Adipocyte (in vitro differentiated cells): ENCODE measurements at regions not wholly inside any gene's neighbourhood (a gene's known extent, or its start where the extent isn't known, plus 50 kb on each side); places are given as distances from the start of the nearest gene placed in this dataset.
"Not testable (repeated sequence)": the region's sequence is repeated elsewhere in the genome, so short reads cannot be mapped to it uniquely, and the experiment has no call there.

ENCODE experiments used
- DNase-seq: peaks from one replicate; pipeline ENCODE4 v3.0.0-alpha.2; 2015; ENCODE audit warnings: low read depth
- H3K27me3 ChIP-seq: replicated peaks from 2 replicates; pipeline ENCODE4 v1.7.0; 2013; ENCODE audit warnings: mild to moderate bottlenecking, low read length, moderate library complexity; ENCODE audit not compliant: control insufficient read depth, insufficient read depth
- H3K36me3 ChIP-seq: 2 replicates; pipeline ENCODE4 v1.7.0; 2013; ENCODE audit warnings: low read length, mild to moderate bottlenecking, moderate library complexity; ENCODE audit not compliant: control insufficient read depth, insufficient read depth, severe bottlenecking
- H3K4me1 ChIP-seq: 2 replicates; pipeline ENCODE4 v1.7.0; 2013; ENCODE audit warnings: mild to moderate bottlenecking, low read length, moderate library complexity; ENCODE audit not compliant: control insufficient read depth, insufficient read depth
- H3K4me3 ChIP-seq: 2 replicates; pipeline ENCODE4 v1.7.0; 2013; ENCODE audit warnings: mild to moderate bottlenecking, low read length, moderate library complexity
- H3K9ac ChIP-seq: 2 replicates; pipeline ENCODE4 v1.7.0; 2013; ENCODE audit warnings: mild to moderate bottlenecking, low read length, moderate library complexity
- H3K9me3 ChIP-seq: 2 replicates; pipeline ENCODE4 v1.7.0; 2013; ENCODE audit warnings: mild to moderate bottlenecking, low read length, moderate library complexity; ENCODE audit not compliant: control insufficient read depth

GRCh38 chr1:149234926-149235914, 131.9 kb upstream of the NBPF9 start:
- not testable (repeated sequence) for H3K4me1 ChIP-seq, H3K36me3 ChIP-seq, H3K27me3 ChIP-seq, DNase-seq, H3K9me3 ChIP-seq, H3K4me3 ChIP-seq, H3K9ac ChIP-seq

- H3K9ac ChIP-seq, H3K27me3 ChIP-seq, H3K9me3 ChIP-seq, H3K36me3 ChIP-seq, DNase-seq, H3K4me1 ChIP-seq, H3K4me3 ChIP-seq: not testable (repeated sequence)
Observed at GRCh38 chr1:149237515-149237914, 134.2 kb upstream of the NBPF9 start.

DNA sequence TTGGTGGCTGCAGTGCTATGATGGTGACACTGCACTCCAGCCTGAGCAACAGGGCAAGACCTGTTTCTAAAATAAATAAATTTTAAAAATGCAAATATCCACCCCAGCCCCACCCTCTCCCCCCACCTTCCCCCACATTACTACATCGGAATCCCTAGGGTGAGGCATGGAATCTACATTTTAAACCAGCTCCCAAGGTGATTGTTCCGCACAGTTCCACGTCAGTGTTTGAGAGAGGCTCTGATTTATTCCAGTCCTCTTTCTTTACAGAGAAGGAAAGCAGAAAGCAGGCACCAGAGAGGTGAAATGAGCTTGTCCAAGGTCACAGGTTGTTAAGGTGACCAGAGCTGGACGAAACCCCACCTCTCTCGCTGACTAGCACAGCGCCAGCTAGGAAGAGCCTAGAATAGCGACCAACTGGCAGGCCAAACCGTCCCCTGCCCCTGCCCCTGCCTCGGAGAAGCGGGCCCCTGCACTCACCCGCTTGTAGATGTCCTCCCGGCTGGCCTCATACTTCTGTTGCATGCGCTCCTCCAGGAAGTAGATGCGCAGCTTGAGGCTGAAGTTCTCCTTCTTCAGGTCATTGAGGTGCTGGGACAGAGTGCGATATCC, 136.7 kb upstream of the NBPF9 start:
- not testable (repeated sequence) for DNase-seq, H3K36me3 ChIP-seq, H3K27me3 ChIP-seq, H3K9ac ChIP-seq, H3K4me3 ChIP-seq, H3K4me1 ChIP-seq, H3K9me3 ChIP-seq

DNA sequence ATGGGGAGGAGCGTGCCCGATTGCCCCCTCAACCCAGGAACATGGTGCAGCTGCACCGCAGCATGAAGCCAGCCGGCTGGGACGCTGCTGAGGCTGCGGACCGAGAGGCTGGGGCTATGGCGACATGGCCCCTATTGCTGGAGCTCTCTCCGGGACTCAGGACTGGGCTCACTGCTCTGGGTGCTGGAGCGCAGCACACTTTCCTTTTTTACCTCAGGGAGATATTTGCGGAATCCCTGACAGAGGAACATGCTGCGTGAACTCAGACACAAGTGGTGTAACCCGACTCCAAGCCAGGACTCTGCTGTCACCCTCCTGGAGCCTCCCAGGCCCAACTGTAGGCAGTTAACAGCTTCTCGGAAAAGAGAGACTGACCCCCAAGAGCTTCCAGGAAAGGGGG, 137.2 kb upstream of the NBPF9 start:
- not testable (repeated sequence) for H3K9me3 ChIP-seq, H3K27me3 ChIP-seq, H3K4me3 ChIP-seq, DNase-seq, H3K4me1 ChIP-seq, H3K9ac ChIP-seq, H3K36me3 ChIP-seq

DNA sequence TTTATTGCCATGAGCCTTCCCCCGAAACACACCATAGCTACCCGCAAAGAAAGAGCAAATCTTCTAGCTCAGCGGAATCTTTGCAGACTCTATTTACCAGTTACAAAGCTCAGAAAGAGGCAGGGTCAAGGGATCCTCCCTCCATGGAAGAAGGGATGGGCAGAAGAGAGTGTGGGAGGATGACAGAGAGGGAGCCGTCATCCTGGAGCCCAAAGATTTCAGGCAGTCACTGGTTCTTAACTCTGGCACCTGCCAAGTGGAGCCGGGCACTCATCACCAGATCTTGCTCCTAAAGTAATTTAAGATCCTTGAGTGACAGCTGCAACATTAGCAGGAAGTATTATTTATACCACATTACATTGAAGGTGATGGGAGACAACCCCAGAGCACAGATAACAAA, 137.9 kb upstream of the NBPF9 start:
- not testable (repeated sequence) for H3K4me3 ChIP-seq, H3K27me3 ChIP-seq, H3K9me3 ChIP-seq, DNase-seq, H3K9ac ChIP-seq, H3K4me1 ChIP-seq, H3K36me3 ChIP-seq

GRCh38 chr1:149243572-149243971, 140.2 kb upstream of the NBPF9 start:
- H3K9ac ChIP-seq, DNase-seq, H3K36me3 ChIP-seq, H3K27me3 ChIP-seq, H3K9me3 ChIP-seq, H3K4me3 ChIP-seq, H3K4me1 ChIP-seq: not testable (repeated sequence)

DNA sequence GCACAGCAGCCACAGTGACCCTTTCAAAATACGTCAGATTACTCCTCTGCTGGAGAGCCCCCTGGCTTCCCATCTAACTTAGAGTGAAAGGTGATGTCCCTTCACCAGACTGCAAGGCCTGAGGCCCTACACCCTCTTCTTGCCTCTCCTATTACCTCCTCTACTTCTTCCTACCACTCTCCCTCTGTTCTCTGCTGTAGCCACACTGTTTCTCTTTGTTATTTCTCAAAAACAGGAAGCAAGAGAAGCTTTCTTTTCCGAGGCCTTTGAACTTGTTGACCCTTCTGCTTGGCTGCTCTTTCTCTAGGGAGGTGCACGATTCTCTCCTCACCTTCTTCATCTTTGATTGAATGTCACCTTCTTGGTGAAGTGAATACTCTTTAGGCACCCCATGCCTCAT, 141.3 kb upstream of the NBPF9 start:
- not testable (repeated sequence) for H3K36me3 ChIP-seq, H3K9ac ChIP-seq, H3K4me1 ChIP-seq, DNase-seq, H3K27me3 ChIP-seq, H3K9me3 ChIP-seq, H3K4me3 ChIP-seq

DNA sequence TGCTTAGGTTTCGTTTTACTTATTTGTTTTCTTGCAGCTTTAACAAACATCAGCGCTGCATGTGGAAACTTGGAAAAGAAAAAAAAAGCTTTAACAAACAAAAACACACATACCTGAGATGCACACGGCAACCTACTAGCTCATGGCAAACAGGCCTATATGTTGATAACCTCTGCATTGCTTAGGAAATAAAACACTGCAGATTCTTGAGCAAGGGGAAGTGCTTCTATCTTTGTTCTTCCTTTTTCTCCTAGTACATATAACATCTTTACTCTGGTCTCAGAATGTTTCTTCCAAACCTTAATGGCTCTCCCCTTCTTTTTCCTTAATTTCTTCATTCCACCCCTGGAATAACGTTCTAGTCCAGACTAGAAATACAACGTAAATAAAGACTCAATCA, 142.9 kb upstream of the NBPF9 start:
- not testable (repeated sequence) for H3K27me3 ChIP-seq, H3K4me1 ChIP-seq, H3K9ac ChIP-seq, H3K4me3 ChIP-seq, H3K9me3 ChIP-seq, DNase-seq, H3K36me3 ChIP-seq

- H3K9me3 ChIP-seq, H3K36me3 ChIP-seq, H3K9ac ChIP-seq, H3K4me3 ChIP-seq, DNase-seq, H3K27me3 ChIP-seq, H3K4me1 ChIP-seq: not testable (repeated sequence)
Observed at GRCh38 chr1:149248610-149249009, 145.3 kb upstream of the NBPF9 start.

DNA sequence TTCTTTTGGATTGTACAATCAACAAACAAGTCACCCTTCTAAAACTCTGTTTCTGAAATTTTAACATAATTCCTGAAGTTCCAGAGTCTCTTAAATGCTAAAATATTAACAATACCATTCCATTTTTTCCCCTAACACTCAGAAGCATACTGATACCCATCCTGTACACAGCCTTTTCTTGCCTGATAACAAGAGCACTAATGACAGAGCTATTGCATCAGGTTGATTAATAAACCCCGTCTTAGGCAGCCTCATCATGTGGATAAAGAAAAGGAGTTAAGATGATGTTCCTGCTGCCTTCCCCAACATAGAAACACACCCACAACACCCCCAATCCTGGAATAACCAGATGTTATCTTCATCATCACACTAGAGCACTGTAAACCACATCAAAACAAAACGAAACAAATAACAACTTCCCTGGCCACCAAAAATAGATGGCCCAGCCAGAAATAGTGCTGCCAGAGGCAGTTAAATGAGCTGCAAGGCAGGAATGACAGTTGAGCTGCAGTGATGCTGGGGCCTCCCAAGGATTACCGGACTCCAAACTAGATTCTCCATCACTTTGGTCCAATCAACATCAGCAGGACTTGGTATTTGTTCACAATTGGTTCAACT, 146.6 kb upstream of the NBPF9 start:
- DNase-seq, H3K4me1 ChIP-seq, H3K27me3 ChIP-seq, H3K9ac ChIP-seq, H3K9me3 ChIP-seq, H3K36me3 ChIP-seq, H3K4me3 ChIP-seq: not testable (repeated sequence)

GRCh38 chr1:149254894-149255847, 151.8 kb upstream of the NBPF9 start:
- not testable (repeated sequence) for H3K4me3 ChIP-seq

More at GRCh38 chr1:149254894-149255847, 151.8 kb upstream of the NBPF9 start:
- H3K9ac ChIP-seq, H3K9me3 ChIP-seq, DNase-seq, H3K36me3 ChIP-seq, H3K27me3 ChIP-seq, H3K4me1 ChIP-seq: not testable (repeated sequence)
